ENCODE measurements at regions not wholly inside any gene's neighbourhood (a gene's known extent, or its start where the extent isn't known, plus 50 kb on each side); places are given as distances from the start of the nearest gene placed in this dataset.
A peak's percentile ranks its signal among the peaks of the same experiment; 100 is the strongest.

GRCh38 chr6:168823397-168824212 is 382.6 kb downstream of the SMOC2 start:
- H3K9me3 ChIP-seq (replicated peaks in 1 of 2; ENCODE audit: control insufficient read depth in 2 of 2, insufficient read depth in 1 of 2, low read depth in 1 of 2, low read length in 2 of 2), result peaks cover 2 to 3% of the 10 kb centered on the region in 2 donors
- peak overlapping the region; percentile 1 for H3K18ac ChIP-seq (ENCODE audit: low read length)
- no peak overlapping the region for H3K4me2 ChIP-seq (ENCODE audit: insufficient read depth, low read length, poor library complexity, severe bottlenecking)
- peak; percentile 21 for DNase-seq (ENCODE audit: low spot score)
- no CpG with 5 or more reads among the region's 12 CpGs for WGBS, 2 donors (ENCODE audit: extremely low coverage in 2 of 2, insufficient read length in 2 of 2, insufficient replicate concordance in 1 of 2)
- no peak overlapping the region for H2AK5ac ChIP-seq (ENCODE audit: low read depth, low read length)
- peak overlapping the region; percentile 92 for H2AFZ ChIP-seq (ENCODE audit: low read length)
- no peaks in the 10 kb centered on the region for H3K79me1 ChIP-seq (ENCODE audit: low read depth, low read length)
- H2BK12ac ChIP-seq (ENCODE audit: low read length), result no peak overlapping the region
- H3K36me3 ChIP-seq (replicated peaks in 1 of 2; ENCODE audit: control insufficient read depth in 2 of 2, insufficient read depth in 2 of 2, low read length in 2 of 2), result no peaks in the 10 kb centered on the region
- H2BK15ac ChIP-seq (ENCODE audit: low read length), result no peak overlapping the region
- H3K4me1 ChIP-seq (ENCODE audit: control insufficient read depth in 2 of 2, insufficient read depth in 1 of 2, low read depth in 1 of 2, low read length in 2 of 2), result peaks cover 3 to 8% of the 10 kb centered on the region in 2 donors
- H4K8ac ChIP-seq (ENCODE audit: low read depth, low read length), result no peak overlapping the region
- no peak overlapping the region for H3K4ac ChIP-seq (ENCODE audit: low read length)
- no peak overlapping the region for H3K4me3 ChIP-seq (ENCODE audit: low read length in 2 of 2)
- H2BK120ac ChIP-seq (ENCODE audit: low read depth, low read length), result no peak overlapping the region
- no peaks in the 10 kb centered on the region for H3K27me3 ChIP-seq (ENCODE audit: control insufficient read depth in 3 of 3, insufficient read depth in 3 of 3, low read depth in 1 of 3, low read length in 3 of 3)
- H3K14ac ChIP-seq (ENCODE audit: low read length), result no peak overlapping the region
- no peak overlapping the region for H2BK5ac ChIP-seq (ENCODE audit: low read length)
- peak overlapping the region; percentile 42 for H3K27ac ChIP-seq (replicated peaks; ENCODE audit: low read length)
- no peak overlapping the region for H4K91ac ChIP-seq (ENCODE audit: low read depth, low read length, poor library complexity)
- H3K9ac ChIP-seq (ENCODE audit: low read depth, low read length, poor library complexity), result no peak overlapping the region
- H3K23ac ChIP-seq (ENCODE audit: low read depth, low read length, poor library complexity), result no peak overlapping the region

GRCh38 chr6:168822376-168822775 is 381.4 kb downstream of the SMOC2 start:
- peaks cover 0 to 4% of the 10 kb centered on the region in 2 donors for H3K9me3 ChIP-seq (replicated peaks in 1 of 2; ENCODE audit: control insufficient read depth in 2 of 2, insufficient read depth in 1 of 2, low read depth in 1 of 2, low read length in 2 of 2)
- no peak overlapping the region for H3K14ac ChIP-seq (ENCODE audit: low read length)
- no peaks in the 10 kb centered on the region for H3K79me1 ChIP-seq (ENCODE audit: low read depth, low read length)
- H2AK5ac ChIP-seq (ENCODE audit: low read depth, low read length), result no peak overlapping the region
- H4K91ac ChIP-seq (ENCODE audit: low read depth, low read length, poor library complexity), result no peak overlapping the region
- no peaks in the 10 kb centered on the region for H3K36me3 ChIP-seq (replicated peaks in 1 of 2; ENCODE audit: control insufficient read depth in 2 of 2, insufficient read depth in 2 of 2, low read length in 2 of 2)
- H3K4me3 ChIP-seq (ENCODE audit: low read length in 2 of 2), result peak overlapping the region in 1 of 2 donors; percentile 32
- H3K4ac ChIP-seq (ENCODE audit: low read length), result no peak overlapping the region
- H2BK12ac ChIP-seq (ENCODE audit: low read length), result no peak overlapping the region
- no CpG with 5 or more reads among the region's 9 CpGs for whole genome bisulfite sequencing, 2 donors (ENCODE audit: extremely low coverage in 2 of 2, insufficient read length in 2 of 2, insufficient replicate concordance in 1 of 2)
- H2BK5ac ChIP-seq (ENCODE audit: low read length), result no peak overlapping the region
- H2AFZ ChIP-seq (ENCODE audit: low read length), result no peak overlapping the region
- H2BK120ac ChIP-seq (ENCODE audit: low read depth, low read length), result no peak overlapping the region
- no peak overlapping the region for H3K4me2 ChIP-seq (ENCODE audit: insufficient read depth, low read length, poor library complexity, severe bottlenecking)
- H2BK15ac ChIP-seq (ENCODE audit: low read length), result no peak overlapping the region
- DNase-seq (ENCODE audit: low spot score), result no peak
- H3K23ac ChIP-seq (ENCODE audit: low read depth, low read length, poor library complexity), result no peak overlapping the region
- no peak overlapping the region for H4K8ac ChIP-seq (ENCODE audit: low read depth, low read length)
- no peaks in the 10 kb centered on the region for H3K27me3 ChIP-seq (ENCODE audit: control insufficient read depth in 3 of 3, insufficient read depth in 3 of 3, low read depth in 1 of 3, low read length in 3 of 3)
- no peak overlapping the region for H3K9ac ChIP-seq (ENCODE audit: low read depth, low read length, poor library complexity)
- no peak overlapping the region for H3K18ac ChIP-seq (ENCODE audit: low read length)
- peaks cover 3 to 8% of the 10 kb centered on the region in 2 donors for H3K4me1 ChIP-seq (ENCODE audit: control insufficient read depth in 2 of 2, insufficient read depth in 1 of 2, low read depth in 1 of 2, low read length in 2 of 2)
- H3K27ac ChIP-seq (replicated peaks; ENCODE audit: low read length), result no peak overlapping the region

GRCh38 chr6:168819546-168819945 is 378.6 kb downstream of the SMOC2 start:
- Histone ChIP-seq H2BK15ac (ENCODE audit: low read length) (no peak overlapping the region), H3K27ac (replicated peaks; ENCODE audit: low read length) (no peak overlapping the region), H3K36me3 (replicated peaks in 1 of 2; ENCODE audit: control insufficient read depth in 2 of 2, insufficient read depth in 2 of 2, low read length in 2 of 2) (no peaks in the 10 kb centered on the region), H3K4me3 (ENCODE audit: low read length in 2 of 2) (no peak overlapping the region), H2BK12ac (ENCODE audit: low read length) (no peak overlapping the region), H3K9me3 (replicated peaks in 1 of 2; ENCODE audit: control insufficient read depth in 2 of 2, insufficient read depth in 1 of 2, low read depth in 1 of 2, low read length in 2 of 2) (peaks cover 0 to 7% of the 10 kb centered on the region in 2 donors), H3K23ac (ENCODE audit: low read depth, low read length, poor library complexity) (no peak overlapping the region), H3K18ac (ENCODE audit: low read length) (no peak overlapping the region), H4K91ac (ENCODE audit: low read depth, low read length, poor library complexity) (no peak overlapping the region), H2AFZ (ENCODE audit: low read length) (no peak overlapping the region), H3K4ac (ENCODE audit: low read length) (no peak overlapping the region), H3K27me3 (ENCODE audit: control insufficient read depth in 3 of 3, insufficient read depth in 3 of 3, low read depth in 1 of 3, low read length in 3 of 3) (no peaks in the 10 kb centered on the region), H3K9ac (ENCODE audit: low read depth, low read length, poor library complexity) (no peak overlapping the region), H3K79me1 (ENCODE audit: low read depth, low read length) (no peaks in the 10 kb centered on the region), H4K8ac (ENCODE audit: low read depth, low read length) (no peak overlapping the region), H2AK5ac (ENCODE audit: low read depth, low read length) (no peak overlapping the region), H3K4me1 (ENCODE audit: control insufficient read depth in 2 of 2, insufficient read depth in 1 of 2, low read depth in 1 of 2, low read length in 2 of 2) (peaks cover 3 to 8% of the 10 kb centered on the region in 2 donors), H3K14ac (ENCODE audit: low read length) (no peak overlapping the region), H2BK120ac (ENCODE audit: low read depth, low read length) (no peak overlapping the region), H2BK5ac (ENCODE audit: low read length) (no peak overlapping the region), H3K4me2 (ENCODE audit: insufficient read depth, low read length, poor library complexity, severe bottlenecking) (no peak overlapping the region)
- no peak for DNase-seq (ENCODE audit: low spot score)
- WGBS, 2 donors (ENCODE audit: extremely low coverage in 2 of 2, insufficient read length in 2 of 2, insufficient replicate concordance in 1 of 2), result no CpG with 5 or more reads among the region's 8 CpGs

GRCh38 chr6:168817558-168818159 is 376.7 kb downstream of the SMOC2 start:
- Histone ChIP-seq H2BK120ac (ENCODE audit: low read depth, low read length) (no peak overlapping the region), H3K14ac (ENCODE audit: low read length) (no peak overlapping the region)
- WGBS, 2 donors (ENCODE audit: extremely low coverage in 2 of 2, insufficient read length in 2 of 2, insufficient replicate concordance in 1 of 2), result no CpG with 5 or more reads among the region's 1 CpG

More at GRCh38 chr6:168817558-168818159, 376.7 kb downstream of the SMOC2 start:
- Histone ChIP-seq H3K27ac (replicated peaks; ENCODE audit: low read length) (no peak overlapping the region), H3K4ac (ENCODE audit: low read length) (no peak overlapping the region), H2BK12ac (ENCODE audit: low read length) (no peak overlapping the region), H4K8ac (ENCODE audit: low read depth, low read length) (no peak overlapping the region), H3K4me2 (ENCODE audit: insufficient read depth, low read length, poor library complexity, severe bottlenecking) (no peak overlapping the region), H2AK5ac (ENCODE audit: low read depth, low read length) (no peak overlapping the region), H3K79me1 (ENCODE audit: low read depth, low read length) (no peaks in the 10 kb centered on the region), H3K4me1 (ENCODE audit: control insufficient read depth in 2 of 2, insufficient read depth in 1 of 2, low read depth in 1 of 2, low read length in 2 of 2) (peaks cover 0 to 1% of the 10 kb centered on the region in 2 donors), H3K27me3 (ENCODE audit: control insufficient read depth in 3 of 3, insufficient read depth in 3 of 3, low read depth in 1 of 3, low read length in 3 of 3) (no peaks in the 10 kb centered on the region), H2BK15ac (ENCODE audit: low read length) (no peak overlapping the region), H3K9ac (ENCODE audit: low read depth, low read length, poor library complexity) (no peak overlapping the region), H3K18ac (ENCODE audit: low read length) (no peak overlapping the region), H3K4me3 (ENCODE audit: low read length in 2 of 2) (no peak overlapping the region), H2BK5ac (ENCODE audit: low read length) (no peak overlapping the region), H3K9me3 (replicated peaks in 1 of 2; ENCODE audit: control insufficient read depth in 2 of 2, insufficient read depth in 1 of 2, low read depth in 1 of 2, low read length in 2 of 2) (peaks cover 0 to 7% of the 10 kb centered on the region in 2 donors), H3K36me3 (replicated peaks in 1 of 2; ENCODE audit: control insufficient read depth in 2 of 2, insufficient read depth in 2 of 2, low read length in 2 of 2) (no peaks in the 10 kb centered on the region), H4K91ac (ENCODE audit: low read depth, low read length, poor library complexity) (no peak overlapping the region), H2AFZ (ENCODE audit: low read length) (no peak overlapping the region), H3K23ac (ENCODE audit: low read depth, low read length, poor library complexity) (no peak overlapping the region)
- DNase-seq (ENCODE audit: low spot score), result no peak

All from neuronal stem cell (in vitro differentiated cells).